HCT116 (cell line): ENCODE measurements at regions not wholly inside any gene's neighbourhood (a gene's known extent, or its start where the extent isn't known, plus 50 kb on each side); places are given as distances from the start of the nearest gene placed in this dataset.

Source experiments
- ATAC-seq: fragments of 200-7000 bp; cut with Tn5 transposase; 2 replicates; pipeline ENCODE4 v1.9.1; 2020; ENCODE audit warnings: mild to moderate bottlenecking, moderate library complexity
- BruUV-seq: library from RNA; stranded (reverse); fragments of 400-500 nt; replicated peaks from 2 replicates; lab custom pipeline; 2021; lab: Mats Ljungman, UMichigan
- CTCF ChIA-PET: fragments of 300-600 bp; sonication (Branson Sonifier 250); formaldehyde crosslinking; loops from one replicate; lab custom pipeline; 2021; ENCODE audit warnings: antibody characterized with exemption; lab: Charles Lee
- POLR2A ChIA-PET: fragments of 300-600, 350-600 bp; sonication (Branson Sonifier 250); formaldehyde crosslinking; loops from one replicate; lab custom pipeline; 2021; ENCODE audit warnings: antibody characterized with exemption; lab: Charles Lee
- RAD21 ChIA-PET, 2 experiments: fragments of 300-600 bp; sonication (Branson Sonifier 250); formaldehyde crosslinking; loops; one replicate each; lab custom pipeline; 2023; ENCODE audit warnings: low total read pairs in 2 of 2; ENCODE audit not compliant: uncharacterized antibody in 2 of 2, unreplicated experiment in 2 of 2, low non-redundant PET in 1 of 2; lab: Charles Lee
- DNase-seq: peaks from one replicate; pipeline ENCODE4 v3.0.0-alpha.2; 2010; ENCODE audit warnings: low read depth, low spot score
- H2AFZ ChIP-seq: fragments of 200-600 bp; shearing (Covaris generic), sonication (generic); 2 replicates; pipeline ENCODE4 v1.6.1; 2017; ENCODE audit warnings: low read depth, mixed run types, mixed read lengths, antibody characterized with exemption, low read length; ENCODE audit not compliant: poor library complexity, severe bottlenecking
- H3K27ac ChIP-seq: 2 replicates; pipeline ENCODE4 v1.5.1; 2012; ENCODE audit warnings: low read depth, low read length
- H3K27me3 ChIP-seq: fragments of 200-600 bp; sonication (generic); 2 replicates; pipeline ENCODE4 v1.6.1; 2016; ENCODE audit warnings: mixed run types, low read length, mixed read lengths; ENCODE audit not compliant: insufficient read depth
- H3K36me3 ChIP-seq, 2 experiments: fragments of 200-500 bp in 1 of 2; fragments of 200-600 bp in 1 of 2; sonication (Bioruptor generic) in 1 of 2; sonication (generic) in 1 of 2; 2 replicates each; pipeline versions ENCODE4 v1.5.1 to v1.6.1; 2014 to 2016; ENCODE audit warnings: low read length in 2 of 2, inconsistent platforms in 1 of 2, mixed read lengths in 1 of 2, mixed run types in 1 of 2; ENCODE audit not compliant: insufficient read depth in 2 of 2, control insufficient read depth in 1 of 2
- H3K4me1 ChIP-seq, 2 experiments: fragments of 200-600 bp in 1 of 2; sonication (generic) in 1 of 2; 2 replicates each; pipeline versions ENCODE4 v1.5.1 to v1.6.1; 2012 to 2017; ENCODE audit warnings: low read length in 2 of 2, inconsistent platforms in 1 of 2, mild to moderate bottlenecking in 1 of 2, mixed read lengths in 1 of 2, mixed run types in 1 of 2, moderate library complexity in 1 of 2; ENCODE audit not compliant: insufficient read depth in 2 of 2, control insufficient read depth in 1 of 2
- H3K4me2 ChIP-seq: fragments of 200-600 bp; sonication (generic); 2 replicates; pipeline ENCODE4 v1.6.1; 2017; ENCODE audit warnings: mixed run types, low read length, mixed read lengths
- H3K4me3 ChIP-seq, 2 experiments: fragments of 200-600 bp in 1 of 2; sonication (generic) in 1 of 2; replicated peaks in 1 of 2; 2 replicates each; pipeline ENCODE4 v1.5.1; 2011 to 2016; ENCODE audit warnings: low read length in 2 of 2, control low read depth in 1 of 2, low read depth in 1 of 2, mild to moderate bottlenecking in 1 of 2, mixed read lengths in 1 of 2, mixed run types in 1 of 2
- H3K79me2 ChIP-seq: fragments of 200-600 bp; sonication (generic); 2 replicates; pipeline ENCODE4 v1.6.1; 2017; ENCODE audit warnings: mild to moderate bottlenecking, mixed run types, low read length, moderate library complexity, mixed read lengths; ENCODE audit not compliant: insufficient read depth
- H3K9ac ChIP-seq: fragments of 200-600 bp; sonication (generic); 2 replicates; pipeline ENCODE4 v1.6.1; 2016; ENCODE audit warnings: low read length, mixed read lengths
- H3K9me2 ChIP-seq: fragments of 200-600 bp; sonication (generic), shearing (Covaris generic); 2 replicates; pipeline ENCODE4 v1.6.1; 2017; ENCODE audit warnings: mixed run types, mild to moderate bottlenecking, moderate library complexity; ENCODE audit not compliant: insufficient read depth
- H3K9me3 ChIP-seq, 2 experiments: fragments of 200-500 bp in 1 of 2; fragments of 200-600 bp in 1 of 2; sonication (Bioruptor generic) in 1 of 2; sonication (generic) in 1 of 2; 2 replicates each; pipeline ENCODE4 v1.6.1; 2014 to 2017; ENCODE audit warnings: low read length in 2 of 2, mixed read lengths in 2 of 2, inconsistent platforms in 1 of 2, low read depth in 1 of 2, mild to moderate bottlenecking in 1 of 2, mixed run types in 1 of 2, moderate library complexity in 1 of 2; ENCODE audit not compliant: control insufficient read depth in 1 of 2, insufficient read depth in 1 of 2
- H4K20me1 ChIP-seq: fragments of 200-600 bp; sonication (generic), shearing (Covaris generic); 2 replicates; pipeline ENCODE4 v1.6.1; 2017; ENCODE audit warnings: mixed run types, mild to moderate bottlenecking, moderate library complexity; ENCODE audit not compliant: insufficient read depth
- FOSL1 ChIP-seq: IDR thresholded peaks from 2 replicates; pipeline ENCODE4 v1.6.1; 2012; ENCODE audit warnings: low read depth
- POLR2A ChIP-seq: IDR thresholded peaks from 2 replicates; pipeline ENCODE4 v1.7.0; 2011; ENCODE audit warnings: borderline replicate concordance; ENCODE audit not compliant: insufficient read depth, insufficient read length; ENCODE audit errors: extremely low read depth
- RAD21 ChIP-seq: IDR thresholded peaks from 2 replicates; pipeline ENCODE4 v1.6.1; 2012; ENCODE audit warnings: low read depth, mild to moderate bottlenecking
- SIN3A ChIP-seq: IDR thresholded peaks from 2 replicates; pipeline ENCODE4 v1.6.1; 2012; ENCODE audit warnings: low read depth
- SRF ChIP-seq: IDR thresholded peaks from 2 replicates; pipeline ENCODE4 v1.6.1; 2012; ENCODE audit warnings: low read depth
- intact Hi-C: fragments of 100-400 bp; cut with micrococcal nuclease; formaldehyde crosslinking; loops from 2 replicates; pipeline ENCODE4 v1.10.0; 2022
- TF ChIP-seq, protein P1 (sequence below): IDR thresholded peaks from 2 replicates; pipeline ENCODE4 v1.6.1; 2012
- TF ChIP-seq, protein P2 (sequence below), 3 experiments: fragments of 200-600 bp in 1 of 3; sonication (generic) in 1 of 3; IDR thresholded peaks in 2 of 3; conservative IDR thresholded peaks in 1 of 3; 2 replicates each; pipeline ENCODE4 v1.5.1; 2012 to 2017; ENCODE audit warnings: low read depth in 2 of 3, low read length in 2 of 3, antibody characterized with exemption in 1 of 3, borderline replicate concordance in 1 of 3, control low read depth in 1 of 3, mild to moderate bottlenecking in 1 of 3, mixed read lengths in 1 of 3, mixed run types in 1 of 3, moderate library complexity in 1 of 3; ENCODE audit not compliant: insufficient read depth in 1 of 3
- TF ChIP-seq, protein P3 (sequence below): IDR thresholded peaks from 2 replicates; pipeline ENCODE4 v1.6.1; 2012; ENCODE audit warnings: low read depth
- TF ChIP-seq, protein P4 (sequence below): IDR thresholded peaks from 2 replicates; pipeline ENCODE4 v1.6.1; 2011; ENCODE audit warnings: mild to moderate bottlenecking, low read length, moderate library complexity; ENCODE audit not compliant: insufficient replicate concordance; ENCODE audit errors: extremely low read depth

DNA sequence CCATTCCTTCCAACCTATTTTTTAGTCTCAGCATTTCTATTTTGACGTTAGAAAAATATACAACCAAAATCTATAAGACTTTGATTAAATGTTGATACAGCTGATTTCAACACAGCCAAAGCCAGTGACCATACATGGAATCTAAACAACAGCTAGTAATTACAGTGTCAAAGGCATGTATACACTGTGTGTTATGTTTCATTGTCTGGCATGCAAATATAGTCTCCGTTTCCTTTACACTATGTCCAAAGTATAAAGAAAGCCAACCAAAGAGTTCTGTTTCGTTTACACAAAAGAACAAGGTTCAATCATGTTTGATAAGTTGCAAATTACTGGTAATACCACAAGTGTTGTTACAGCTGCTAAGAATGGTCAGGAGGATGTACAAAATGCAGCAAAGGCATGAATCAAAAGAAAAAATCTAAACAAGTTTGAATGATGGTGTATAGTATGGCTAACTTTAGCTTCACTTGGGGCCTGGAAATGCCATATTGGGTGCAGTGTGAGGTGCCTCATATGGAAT, 268.3 kb upstream of the FERD3L start:
- H3K79me2 ChIP-seq = no peaks in the 10 kb centered on the region
- H2AFZ ChIP-seq = no peak overlapping the region
- no peaks in the 10 kb centered on the region for H3K4me1 ChIP-seq
- intact Hi-C loops = no loop called here
- POLR2A ChIA-PET = no interaction called here
- no peak overlapping the region for H3K4me3 ChIP-seq
- no TSS peak for BruUV-seq
- no peak overlapping the region for H3K9ac ChIP-seq
- no peaks in the 10 kb centered on the region for H3K9me3 ChIP-seq
- ATAC-seq (no peak), DNase-seq (no peak)
- TF ChIP-seq RAD21 = no peak
- TF ChIP-seq SIN3A = no peak
- TF ChIP-seq POLR2A = no peak
- TF ChIP-seq, protein P1, sequence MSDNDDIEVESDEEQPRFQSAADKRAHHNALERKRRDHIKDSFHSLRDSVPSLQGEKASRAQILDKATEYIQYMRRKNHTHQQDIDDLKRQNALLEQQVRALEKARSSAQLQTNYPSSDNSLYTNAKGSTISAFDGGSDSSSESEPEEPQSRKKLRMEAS = no peak
- TF ChIP-seq, protein P2, sequence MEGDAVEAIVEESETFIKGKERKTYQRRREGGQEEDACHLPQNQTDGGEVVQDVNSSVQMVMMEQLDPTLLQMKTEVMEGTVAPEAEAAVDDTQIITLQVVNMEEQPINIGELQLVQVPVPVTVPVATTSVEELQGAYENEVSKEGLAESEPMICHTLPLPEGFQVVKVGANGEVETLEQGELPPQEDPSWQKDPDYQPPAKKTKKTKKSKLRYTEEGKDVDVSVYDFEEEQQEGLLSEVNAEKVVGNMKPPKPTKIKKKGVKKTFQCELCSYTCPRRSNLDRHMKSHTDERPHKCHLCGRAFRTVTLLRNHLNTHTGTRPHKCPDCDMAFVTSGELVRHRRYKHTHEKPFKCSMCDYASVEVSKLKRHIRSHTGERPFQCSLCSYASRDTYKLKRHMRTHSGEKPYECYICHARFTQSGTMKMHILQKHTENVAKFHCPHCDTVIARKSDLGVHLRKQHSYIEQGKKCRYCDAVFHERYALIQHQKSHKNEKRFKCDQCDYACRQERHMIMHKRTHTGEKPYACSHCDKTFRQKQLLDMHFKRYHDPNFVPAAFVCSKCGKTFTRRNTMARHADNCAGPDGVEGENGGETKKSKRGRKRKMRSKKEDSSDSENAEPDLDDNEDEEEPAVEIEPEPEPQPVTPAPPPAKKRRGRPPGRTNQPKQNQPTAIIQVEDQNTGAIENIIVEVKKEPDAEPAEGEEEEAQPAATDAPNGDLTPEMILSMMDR (IDR thresholded peaks at IDR 0.05 in 2 of 3, conservative IDR thresholded peaks at IDR 0.05 in 1 of 3; ENCODE audit: borderline replicate concordance in 1 of 3, insufficient read depth in 1 of 3, low read depth in 2 of 3, low read length in 2 of 3) = no peak
- TF ChIP-seq, protein P3, sequence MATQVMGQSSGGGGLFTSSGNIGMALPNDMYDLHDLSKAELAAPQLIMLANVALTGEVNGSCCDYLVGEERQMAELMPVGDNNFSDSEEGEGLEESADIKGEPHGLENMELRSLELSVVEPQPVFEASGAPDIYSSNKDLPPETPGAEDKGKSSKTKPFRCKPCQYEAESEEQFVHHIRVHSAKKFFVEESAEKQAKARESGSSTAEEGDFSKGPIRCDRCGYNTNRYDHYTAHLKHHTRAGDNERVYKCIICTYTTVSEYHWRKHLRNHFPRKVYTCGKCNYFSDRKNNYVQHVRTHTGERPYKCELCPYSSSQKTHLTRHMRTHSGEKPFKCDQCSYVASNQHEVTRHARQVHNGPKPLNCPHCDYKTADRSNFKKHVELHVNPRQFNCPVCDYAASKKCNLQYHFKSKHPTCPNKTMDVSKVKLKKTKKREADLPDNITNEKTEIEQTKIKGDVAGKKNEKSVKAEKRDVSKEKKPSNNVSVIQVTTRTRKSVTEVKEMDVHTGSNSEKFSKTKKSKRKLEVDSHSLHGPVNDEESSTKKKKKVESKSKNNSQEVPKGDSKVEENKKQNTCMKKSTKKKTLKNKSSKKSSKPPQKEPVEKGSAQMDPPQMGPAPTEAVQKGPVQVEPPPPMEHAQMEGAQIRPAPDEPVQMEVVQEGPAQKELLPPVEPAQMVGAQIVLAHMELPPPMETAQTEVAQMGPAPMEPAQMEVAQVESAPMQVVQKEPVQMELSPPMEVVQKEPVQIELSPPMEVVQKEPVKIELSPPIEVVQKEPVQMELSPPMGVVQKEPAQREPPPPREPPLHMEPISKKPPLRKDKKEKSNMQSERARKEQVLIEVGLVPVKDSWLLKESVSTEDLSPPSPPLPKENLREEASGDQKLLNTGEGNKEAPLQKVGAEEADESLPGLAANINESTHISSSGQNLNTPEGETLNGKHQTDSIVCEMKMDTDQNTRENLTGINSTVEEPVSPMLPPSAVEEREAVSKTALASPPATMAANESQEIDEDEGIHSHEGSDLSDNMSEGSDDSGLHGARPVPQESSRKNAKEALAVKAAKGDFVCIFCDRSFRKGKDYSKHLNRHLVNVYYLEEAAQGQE = no peak
- TF ChIP-seq, protein P4, sequence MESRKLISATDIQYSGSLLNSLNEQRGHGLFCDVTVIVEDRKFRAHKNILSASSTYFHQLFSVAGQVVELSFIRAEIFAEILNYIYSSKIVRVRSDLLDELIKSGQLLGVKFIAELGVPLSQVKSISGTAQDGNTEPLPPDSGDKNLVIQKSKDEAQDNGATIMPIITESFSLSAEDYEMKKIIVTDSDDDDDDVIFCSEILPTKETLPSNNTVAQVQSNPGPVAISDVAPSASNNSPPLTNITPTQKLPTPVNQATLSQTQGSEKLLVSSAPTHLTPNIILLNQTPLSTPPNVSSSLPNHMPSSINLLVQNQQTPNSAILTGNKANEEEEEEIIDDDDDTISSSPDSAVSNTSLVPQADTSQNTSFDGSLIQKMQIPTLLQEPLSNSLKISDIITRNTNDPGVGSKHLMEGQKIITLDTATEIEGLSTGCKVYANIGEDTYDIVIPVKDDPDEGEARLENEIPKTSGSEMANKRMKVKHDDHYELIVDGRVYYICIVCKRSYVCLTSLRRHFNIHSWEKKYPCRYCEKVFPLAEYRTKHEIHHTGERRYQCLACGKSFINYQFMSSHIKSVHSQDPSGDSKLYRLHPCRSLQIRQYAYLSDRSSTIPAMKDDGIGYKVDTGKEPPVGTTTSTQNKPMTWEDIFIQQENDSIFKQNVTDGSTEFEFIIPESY = no peak
- TF ChIP-seq FOSL1 = no peak
- TF ChIP-seq SRF = no peak
- H4K20me1 ChIP-seq = no peaks in the 10 kb centered on the region
- no peaks in the 10 kb centered on the region for H3K36me3 ChIP-seq
- no peak overlapping the region for H3K4me2 ChIP-seq
- H3K27me3 ChIP-seq = no peaks in the 10 kb centered on the region
- no peak overlapping the region for H3K27ac ChIP-seq
- no peaks in the 10 kb centered on the region for H3K9me2 ChIP-seq
- CTCF ChIA-PET = no interaction called here
- RAD21 ChIA-PET = no interaction called here
